ENCODE measurements at regions not wholly inside any gene's neighbourhood (a gene's known extent, or its start where the extent isn't known, plus 50 kb on each side); places are given as distances from the start of the nearest gene placed in this dataset.

DNA sequence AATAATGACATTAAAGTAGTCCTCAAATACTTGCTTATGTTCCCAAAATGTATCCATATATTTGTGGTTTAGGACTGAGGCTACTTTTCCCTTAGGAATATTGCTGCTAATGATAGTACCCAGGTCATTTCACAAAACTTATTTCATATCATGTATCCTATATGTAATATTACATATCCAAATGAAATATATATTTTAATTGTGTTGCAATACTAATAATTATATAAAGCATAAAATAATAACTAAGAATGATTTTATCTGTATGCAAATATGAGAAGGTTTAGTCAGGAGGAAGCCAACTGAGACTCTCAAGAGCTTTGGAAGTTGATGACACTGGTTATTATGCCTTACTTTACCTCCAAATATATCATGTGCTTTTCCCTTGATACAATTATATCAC, 231.5 kb upstream of the KLF14 start:
- no peak overlapping the region for H2AFZ ChIP-seq (ENCODE audit: low read depth, low read length)
- no peaks in the 10 kb centered on the region for H3K27me3 ChIP-seq (ENCODE audit: insufficient read depth, low read length, poor library complexity)
- H3K36me3 ChIP-seq (ENCODE audit: insufficient read depth, low read length): peaks cover 17% of the 10 kb centered on the region
- 0 out of 2 replicates have a peak, but pooled peaks cover 5% of the 10 kb centered on the region for H4K20me1 ChIP-seq (ENCODE audit: insufficient read depth, low read length)
- no peak overlapping the region for H3K4me3 ChIP-seq (ENCODE audit: low read depth in 1 of 2, low read length in 2 of 2)
- H3K9ac ChIP-seq (ENCODE audit: low read depth, low read length): no peak overlapping the region
- peaks cover 81% of the 10 kb centered on the region for H3K79me2 ChIP-seq (ENCODE audit: insufficient read depth, low read length)
- TF ChIP-seq, protein P1, sequence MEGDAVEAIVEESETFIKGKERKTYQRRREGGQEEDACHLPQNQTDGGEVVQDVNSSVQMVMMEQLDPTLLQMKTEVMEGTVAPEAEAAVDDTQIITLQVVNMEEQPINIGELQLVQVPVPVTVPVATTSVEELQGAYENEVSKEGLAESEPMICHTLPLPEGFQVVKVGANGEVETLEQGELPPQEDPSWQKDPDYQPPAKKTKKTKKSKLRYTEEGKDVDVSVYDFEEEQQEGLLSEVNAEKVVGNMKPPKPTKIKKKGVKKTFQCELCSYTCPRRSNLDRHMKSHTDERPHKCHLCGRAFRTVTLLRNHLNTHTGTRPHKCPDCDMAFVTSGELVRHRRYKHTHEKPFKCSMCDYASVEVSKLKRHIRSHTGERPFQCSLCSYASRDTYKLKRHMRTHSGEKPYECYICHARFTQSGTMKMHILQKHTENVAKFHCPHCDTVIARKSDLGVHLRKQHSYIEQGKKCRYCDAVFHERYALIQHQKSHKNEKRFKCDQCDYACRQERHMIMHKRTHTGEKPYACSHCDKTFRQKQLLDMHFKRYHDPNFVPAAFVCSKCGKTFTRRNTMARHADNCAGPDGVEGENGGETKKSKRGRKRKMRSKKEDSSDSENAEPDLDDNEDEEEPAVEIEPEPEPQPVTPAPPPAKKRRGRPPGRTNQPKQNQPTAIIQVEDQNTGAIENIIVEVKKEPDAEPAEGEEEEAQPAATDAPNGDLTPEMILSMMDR (IDR thresholded peaks at IDR 0.05; ENCODE audit: borderline replicate concordance, extremely low read depth, low read length, poor library complexity, severe bottlenecking): no peak
- no peak for TF ChIP-seq EZH2 (IDR thresholded peaks at IDR 0.05; ENCODE audit: borderline replicate concordance, low read depth, low read length, severe bottlenecking)
- peaks cover 33% of the 10 kb centered on the region for H3K4me1 ChIP-seq (ENCODE audit: insufficient read depth, low read length)
- no peak overlapping the region for H3K27ac ChIP-seq (ENCODE audit: low read length)
- DNase-seq (no peak), ATAC-seq (ENCODE audit: insufficient read depth, low read depth) (no peak)
- no peak overlapping the region for H3K4me2 ChIP-seq (ENCODE audit: insufficient read depth, low read length)
- no peaks in the 10 kb centered on the region for H3K9me3 ChIP-seq (ENCODE audit: insufficient read depth, low read length, severe bottlenecking)

DNA sequence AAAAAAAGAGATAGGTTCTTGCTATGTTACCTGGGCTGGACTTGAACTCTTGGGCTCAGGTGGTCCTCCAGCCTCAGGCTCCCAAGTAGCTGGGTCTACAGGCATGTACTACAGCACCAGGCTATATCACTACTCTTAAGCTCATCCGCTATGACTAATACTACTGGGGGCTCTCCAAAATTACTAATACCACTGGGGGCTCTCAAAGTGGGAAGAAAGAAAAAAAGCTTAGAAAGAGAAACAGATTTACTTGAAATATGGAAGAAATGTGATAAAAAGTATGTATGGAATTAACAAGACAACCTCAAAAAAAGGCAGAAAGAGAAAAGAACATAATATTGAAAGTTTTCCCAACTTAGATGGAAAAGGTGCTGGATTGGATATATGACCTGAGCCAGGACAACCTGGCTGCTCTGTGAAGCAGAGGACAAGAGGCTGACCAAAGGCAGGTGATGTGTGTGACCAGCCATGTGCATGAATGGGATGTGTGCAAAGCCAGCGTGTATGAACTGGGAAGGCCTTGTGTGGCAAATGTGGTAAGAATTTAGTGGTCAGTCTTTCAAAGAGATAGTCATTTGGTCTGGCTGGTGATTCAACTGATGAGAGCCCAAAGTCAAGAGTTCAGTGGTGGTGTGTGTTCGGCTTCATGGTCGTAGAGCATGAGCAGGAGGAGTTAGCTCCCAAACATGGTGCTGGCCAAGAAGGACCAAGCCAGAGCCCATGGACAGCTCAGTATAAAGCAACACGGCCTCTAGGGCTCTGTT, 232.4 kb upstream of the KLF14 start:
- H3K27me3 ChIP-seq (ENCODE audit: insufficient read depth, low read length, poor library complexity): no peaks in the 10 kb centered on the region
- H2AFZ ChIP-seq (ENCODE audit: low read depth, low read length): no peak overlapping the region
- no peak overlapping the region for H3K9ac ChIP-seq (ENCODE audit: low read depth, low read length)
- H3K4me3 ChIP-seq (ENCODE audit: low read depth in 1 of 2, low read length in 2 of 2): no peak overlapping the region
- no peak overlapping the region for H3K27ac ChIP-seq (ENCODE audit: low read length)
- no peak for TF ChIP-seq EZH2 (IDR thresholded peaks at IDR 0.05; ENCODE audit: borderline replicate concordance, low read depth, low read length, severe bottlenecking)
- TF ChIP-seq, protein P1 (IDR thresholded peaks at IDR 0.05; ENCODE audit: borderline replicate concordance, extremely low read depth, low read length, poor library complexity, severe bottlenecking): no peak
- ATAC-seq (ENCODE audit: insufficient read depth, low read depth): no peak
- no peak for DNase-seq
- H3K9me3 ChIP-seq (ENCODE audit: insufficient read depth, low read length, severe bottlenecking): no peaks in the 10 kb centered on the region
- peaks cover 17% of the 10 kb centered on the region for H3K36me3 ChIP-seq (ENCODE audit: insufficient read depth, low read length)
- peaks cover 85% of the 10 kb centered on the region for H3K79me2 ChIP-seq (ENCODE audit: insufficient read depth, low read length)
- H4K20me1 ChIP-seq (ENCODE audit: insufficient read depth, low read length): 0 out of 2 replicates have a peak, but pooled peaks cover 5% of the 10 kb centered on the region
- peaks cover 32% of the 10 kb centered on the region for H3K4me1 ChIP-seq (ENCODE audit: insufficient read depth, low read length)
- H3K4me2 ChIP-seq (ENCODE audit: insufficient read depth, low read length): no peak overlapping the region

GRCh38 chr7:130970196-130970595, 236.2 kb upstream of the KLF14 start:
- DNase-seq (no peak), ATAC-seq (ENCODE audit: insufficient read depth, low read depth) (no peak)
- Histone ChIP-seq H3K9me3 (ENCODE audit: insufficient read depth, low read length, severe bottlenecking) (peaks cover 4% of the 10 kb centered on the region), H3K4me1 (ENCODE audit: insufficient read depth, low read length) (0 out of 2 replicates have a peak, but pooled peaks cover 3% of the 10 kb centered on the region), H3K27me3 (ENCODE audit: insufficient read depth, low read length, poor library complexity) (no peaks in the 10 kb centered on the region), H3K36me3 (ENCODE audit: insufficient read depth, low read length) (peaks cover 26% of the 10 kb centered on the region), H3K4me2 (ENCODE audit: insufficient read depth, low read length) (no peak overlapping the region), H3K79me2 (ENCODE audit: insufficient read depth, low read length) (peaks cover 84% of the 10 kb centered on the region), H3K9ac (ENCODE audit: low read depth, low read length) (no peak overlapping the region), H3K4me3 (ENCODE audit: low read depth in 1 of 2, low read length in 2 of 2) (no peak overlapping the region), H4K20me1 (ENCODE audit: insufficient read depth, low read length) (0 out of 2 replicates have a peak, but pooled peaks cover 5% of the 10 kb centered on the region), H3K27ac (ENCODE audit: low read length) (no peak overlapping the region), H2AFZ (ENCODE audit: low read depth, low read length) (no peak overlapping the region)
- no peak for TF ChIP-seq EZH2 (IDR thresholded peaks at IDR 0.05; ENCODE audit: borderline replicate concordance, low read depth, low read length, severe bottlenecking)

- Histone ChIP-seq H3K36me3 (ENCODE audit: insufficient read depth, low read length) (peaks cover 31% of the 10 kb centered on the region), H3K79me2 (ENCODE audit: insufficient read depth, low read length) (peaks cover 84% of the 10 kb centered on the region), H3K4me1 (ENCODE audit: insufficient read depth, low read length) (0 out of 2 replicates have a peak, but pooled peaks cover 3% of the 10 kb centered on the region), H3K4me3 (ENCODE audit: low read depth in 1 of 2, low read length in 2 of 2) (no peak overlapping the region), H3K9me3 (ENCODE audit: insufficient read depth, low read length, severe bottlenecking) (peaks cover 8% of the 10 kb centered on the region), H3K27ac (ENCODE audit: low read length) (no peak overlapping the region), H3K27me3 (ENCODE audit: insufficient read depth, low read length, poor library complexity) (no peaks in the 10 kb centered on the region), H3K4me2 (ENCODE audit: insufficient read depth, low read length) (no peak overlapping the region), H3K9ac (ENCODE audit: low read depth, low read length) (no peak overlapping the region), H4K20me1 (ENCODE audit: insufficient read depth, low read length) (0 out of 2 replicates have a peak, but pooled peaks cover 5% of the 10 kb centered on the region), H2AFZ (ENCODE audit: low read depth, low read length) (no peak overlapping the region)
- DNase-seq (no peak), ATAC-seq (ENCODE audit: insufficient read depth, low read depth) (no peak)
- TF ChIP-seq, protein P1 (IDR thresholded peaks at IDR 0.05; ENCODE audit: borderline replicate concordance, extremely low read depth, low read length, poor library complexity, severe bottlenecking): no peak
- no peak for TF ChIP-seq EZH2 (IDR thresholded peaks at IDR 0.05; ENCODE audit: borderline replicate concordance, low read depth, low read length, severe bottlenecking)
These were observed 236.7 kb upstream of the KLF14 start for GRCh38 chr7:130970696-130971095.
